ENCODE measurements at regions not wholly inside any gene's neighbourhood (a gene's known extent, or its start where the extent isn't known, plus 50 kb on each side); places are given as distances from the start of the nearest gene placed in this dataset.

DNA sequence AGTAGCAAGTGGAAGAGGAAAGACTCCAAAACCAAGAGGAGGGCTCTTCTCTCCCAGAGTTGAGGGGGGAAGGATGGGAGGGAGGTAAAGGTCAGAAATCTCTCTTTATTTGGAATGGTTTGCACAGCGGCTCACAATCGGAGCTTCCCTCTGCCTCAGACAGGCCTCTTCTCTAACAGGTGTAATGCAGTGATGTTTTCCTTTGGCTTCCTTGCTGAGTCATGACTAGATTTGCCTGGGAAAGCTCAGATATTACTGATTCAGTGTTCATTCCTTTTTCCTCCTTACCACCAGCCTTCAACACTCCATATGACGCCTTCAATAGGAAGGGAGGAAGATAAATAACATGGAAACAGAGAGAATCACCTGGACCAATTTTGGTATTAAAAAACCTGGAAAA, 136.6 kb downstream of the RNF152 start:
- WGBS, result 93% methylated on average over 3 of the region's 3 CpGs
- no peaks in the 10 kb centered on the region for H3K27me3 ChIP-seq (ENCODE audit: control insufficient read depth in 4 of 4, insufficient read depth in 4 of 4, low read length in 3 of 4)
- no peak overlapping the region for H3K4me3 ChIP-seq (ENCODE audit: low read depth in 1 of 3, low read length in 3 of 3)
- TF ChIP-seq FOXA1 (IDR thresholded peaks at IDR 0.05) (no peak), HNF4A (conservative IDR thresholded peaks at IDR 0.05) (no peak), RAD21 (IDR thresholded peaks at IDR 0.05) (no peak), JUND (IDR thresholded peaks at IDR 0.05) (no peak)
- no peak for DNase-seq (ENCODE audit: low spot score)
- H3K9me3 ChIP-seq (ENCODE audit: control insufficient read depth in 4 of 4, low read length in 3 of 4), result no peaks in the 10 kb centered on the region
- peaks cover 0 to 9% (median 2%) of the 10 kb centered on the region in 4 donors for H3K4me1 ChIP-seq (ENCODE audit: control insufficient read depth in 4 of 4, insufficient read depth in 4 of 4, low read length in 3 of 4)
- no peak overlapping the region for H3K9ac ChIP-seq (ENCODE audit: low read depth in 1 of 2, low read length in 2 of 2)
- H3K36me3 ChIP-seq (ENCODE audit: control insufficient read depth in 4 of 4, insufficient read depth in 3 of 4, low read depth in 1 of 4, low read length in 3 of 4), result no peaks in the 10 kb centered on the region
- no peak overlapping the region for H3K27ac ChIP-seq (ENCODE audit: low read depth in 1 of 2, low read length in 2 of 2)

DNA sequence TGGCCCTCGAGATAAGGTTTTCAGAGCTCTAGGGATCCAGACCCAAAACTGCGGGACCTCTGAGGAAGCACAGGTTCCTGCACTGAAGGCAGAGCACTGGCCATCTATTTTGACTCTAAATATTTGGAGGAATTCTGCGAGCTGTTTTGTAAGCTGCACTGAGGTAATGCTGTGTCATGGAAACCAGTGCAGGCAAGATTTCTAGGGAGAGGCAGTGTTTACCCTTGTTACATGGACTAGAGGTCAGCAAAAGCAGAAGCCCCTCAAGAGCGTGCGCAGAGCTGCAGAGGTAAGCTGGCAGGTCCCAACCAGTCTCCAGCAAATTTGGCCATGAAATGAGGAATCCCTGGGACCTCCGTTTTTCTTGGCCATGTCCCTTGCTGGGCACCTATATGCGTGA, 137.3 kb downstream of the RNF152 start:
- peaks cover 0 to 9% (median 2%) of the 10 kb centered on the region in 4 donors for H3K4me1 ChIP-seq (ENCODE audit: control insufficient read depth in 4 of 4, insufficient read depth in 4 of 4, low read length in 3 of 4)
- H3K27ac ChIP-seq (ENCODE audit: low read depth in 1 of 2, low read length in 2 of 2), result no peak overlapping the region
- H3K4me3 ChIP-seq (ENCODE audit: low read depth in 1 of 3, low read length in 3 of 3), result no peak overlapping the region
- no peaks in the 10 kb centered on the region for H3K27me3 ChIP-seq (ENCODE audit: control insufficient read depth in 4 of 4, insufficient read depth in 4 of 4, low read length in 3 of 4)
- TF ChIP-seq FOXA2 (IDR thresholded peaks at IDR 0.05) (no peak), JUND (IDR thresholded peaks at IDR 0.05) (no peak), GABPA (IDR thresholded peaks at IDR 0.05 in 1 of 2, conservative IDR thresholded peaks at IDR 0.05 in 1 of 2) (no peak), RAD21 (IDR thresholded peaks at IDR 0.05) (no peak), RXRA (IDR thresholded peaks at IDR 0.05) (no peak), TAF1 (conservative IDR thresholded peaks at IDR 0.05) (no peak), SP1 (IDR thresholded peaks at IDR 0.05) (no peak), EGR1 (IDR thresholded peaks at IDR 0.05; ENCODE audit: low read depth in 2 of 2) (no peak), NR2F2 (IDR thresholded peaks at IDR 0.05) (no peak)
- TF ChIP-seq, protein P1, sequence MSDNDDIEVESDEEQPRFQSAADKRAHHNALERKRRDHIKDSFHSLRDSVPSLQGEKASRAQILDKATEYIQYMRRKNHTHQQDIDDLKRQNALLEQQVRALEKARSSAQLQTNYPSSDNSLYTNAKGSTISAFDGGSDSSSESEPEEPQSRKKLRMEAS (IDR thresholded peaks at IDR 0.05), result no peak
- TF ChIP-seq, protein P2, sequence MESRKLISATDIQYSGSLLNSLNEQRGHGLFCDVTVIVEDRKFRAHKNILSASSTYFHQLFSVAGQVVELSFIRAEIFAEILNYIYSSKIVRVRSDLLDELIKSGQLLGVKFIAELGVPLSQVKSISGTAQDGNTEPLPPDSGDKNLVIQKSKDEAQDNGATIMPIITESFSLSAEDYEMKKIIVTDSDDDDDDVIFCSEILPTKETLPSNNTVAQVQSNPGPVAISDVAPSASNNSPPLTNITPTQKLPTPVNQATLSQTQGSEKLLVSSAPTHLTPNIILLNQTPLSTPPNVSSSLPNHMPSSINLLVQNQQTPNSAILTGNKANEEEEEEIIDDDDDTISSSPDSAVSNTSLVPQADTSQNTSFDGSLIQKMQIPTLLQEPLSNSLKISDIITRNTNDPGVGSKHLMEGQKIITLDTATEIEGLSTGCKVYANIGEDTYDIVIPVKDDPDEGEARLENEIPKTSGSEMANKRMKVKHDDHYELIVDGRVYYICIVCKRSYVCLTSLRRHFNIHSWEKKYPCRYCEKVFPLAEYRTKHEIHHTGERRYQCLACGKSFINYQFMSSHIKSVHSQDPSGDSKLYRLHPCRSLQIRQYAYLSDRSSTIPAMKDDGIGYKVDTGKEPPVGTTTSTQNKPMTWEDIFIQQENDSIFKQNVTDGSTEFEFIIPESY (IDR thresholded peaks at IDR 0.05), result no peak
- TF ChIP-seq, protein P3, sequence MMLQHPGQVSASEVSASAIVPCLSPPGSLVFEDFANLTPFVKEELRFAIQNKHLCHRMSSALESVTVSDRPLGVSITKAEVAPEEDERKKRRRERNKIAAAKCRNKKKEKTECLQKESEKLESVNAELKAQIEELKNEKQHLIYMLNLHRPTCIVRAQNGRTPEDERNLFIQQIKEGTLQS (IDR thresholded peaks at IDR 0.05), result no peak
- H3K9me3 ChIP-seq (ENCODE audit: control insufficient read depth in 4 of 4, low read length in 3 of 4), result no peaks in the 10 kb centered on the region
- whole genome bisulfite sequencing, result 86% methylated on average over 7 of the region's 7 CpGs
- no peak overlapping the region for H3K9ac ChIP-seq (ENCODE audit: low read depth in 1 of 2, low read length in 2 of 2)
- no peak for DNase-seq (ENCODE audit: low spot score)
- no peaks in the 10 kb centered on the region for H3K36me3 ChIP-seq (ENCODE audit: control insufficient read depth in 4 of 4, insufficient read depth in 3 of 4, low read depth in 1 of 4, low read length in 3 of 4)

DNA sequence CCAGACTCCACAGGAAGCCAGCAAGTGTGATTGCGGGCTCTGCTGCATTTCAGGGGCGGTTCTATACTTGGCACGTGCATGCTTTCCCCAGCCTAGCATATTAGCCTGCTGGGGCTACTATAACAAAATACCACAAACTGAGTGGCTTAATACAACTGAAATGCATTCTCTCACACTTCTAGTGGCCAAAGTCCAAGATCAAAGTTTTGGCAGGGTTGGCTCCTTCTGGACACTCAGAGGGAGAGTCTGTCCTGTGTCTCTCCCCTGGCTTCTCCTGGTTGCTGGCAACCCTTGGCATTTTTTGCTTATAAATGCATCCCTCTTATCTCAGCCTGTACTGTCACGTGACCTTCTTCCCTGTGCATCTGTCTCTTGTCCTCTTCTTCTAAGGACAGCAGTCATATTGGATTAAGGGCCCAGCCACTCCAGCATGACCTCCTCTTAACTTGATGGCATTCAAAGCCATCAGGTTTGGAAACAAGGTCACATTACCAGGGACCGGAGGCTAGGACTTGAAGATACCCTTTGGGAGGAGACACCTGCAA, 138.7 kb downstream of the RNF152 start:
- no peak for DNase-seq (ENCODE audit: low spot score)
- Histone ChIP-seq H3K4me3 (ENCODE audit: low read depth in 1 of 3, low read length in 3 of 3) (no peak overlapping the region), H3K27me3 (ENCODE audit: control insufficient read depth in 4 of 4, insufficient read depth in 4 of 4, low read length in 3 of 4) (no peaks in the 10 kb centered on the region), H3K4me1 (ENCODE audit: control insufficient read depth in 4 of 4, insufficient read depth in 4 of 4, low read length in 3 of 4) (peaks cover 0 to 9% (median 2%) of the 10 kb centered on the region in 4 donors), H3K9me3 (ENCODE audit: control insufficient read depth in 4 of 4, low read length in 3 of 4) (no peaks in the 10 kb centered on the region), H3K27ac (ENCODE audit: low read depth in 1 of 2, low read length in 2 of 2) (no peak overlapping the region), H3K36me3 (ENCODE audit: control insufficient read depth in 4 of 4, insufficient read depth in 3 of 4, low read depth in 1 of 4, low read length in 3 of 4) (no peaks in the 10 kb centered on the region), H3K9ac (ENCODE audit: low read depth in 1 of 2, low read length in 2 of 2) (no peak overlapping the region)
- 85% methylated on average over 5 of the region's 5 CpGs for WGBS
- TF ChIP-seq RAD21 (IDR thresholded peaks at IDR 0.05), result peak in 1 of 2 donors; percentile 25
- no peak for TF ChIP-seq HNF4G (IDR thresholded peaks at IDR 0.05)
- peak; percentile 58 to 67 for TF ChIP-seq HNF4A (conservative IDR thresholded peaks at IDR 0.05)

Measured in liver (tissue), 7 donors.